ENCODE measurements at regions not wholly inside any gene's neighbourhood (a gene's known extent, or its start where the extent isn't known, plus 50 kb on each side); places are given as distances from the start of the nearest gene placed in this dataset.

- H3K9me3 ChIP-seq (replicated peaks; ENCODE audit: control insufficient read depth, insufficient read depth, low read length), result no peaks in the 10 kb centered on the region
- H3K79me2 ChIP-seq (ENCODE audit: control insufficient read depth, insufficient read depth, low read length), result no peaks in the 10 kb centered on the region
- H3K27me3 ChIP-seq (ENCODE audit: control insufficient read depth in 2 of 2, insufficient read depth in 2 of 2, low read length in 2 of 2), result peaks cover 9 to 28% of the 10 kb centered on the region in 2 experiments
- H3K4me1 ChIP-seq (ENCODE audit: control insufficient read depth, extremely low read depth, insufficient read depth, low read length), result peaks cover 3% of the 10 kb centered on the region
- no TSS peak for BruUV-seq (replicated peaks)
- no peak overlapping the region for H3K4me3 ChIP-seq (replicated peaks in 1 of 3; ENCODE audit: insufficient read depth in 1 of 3, low read depth in 1 of 3, low read length in 3 of 3)
- FAIRE-seq (no peak), DNase-seq (ENCODE audit: low read depth, low spot score) (no peak)
- intact Hi-C loops (cut with micrococcal nuclease) (loop anchor here (10.0 kb wide), 1 partner anchor 467 kb away; the partner anchor contains the start of gene PTPN21), dilution Hi-C loops (cut with MboI; ENCODE audit: extremely low pct_ligation_motif_present, low sequenced_read_pairs) (no loop called here)
- H3K9me1 ChIP-seq (replicated peaks; ENCODE audit: control insufficient read depth, extremely low read depth, insufficient read depth, low read length), result no peaks in the 10 kb centered on the region
- no peak overlapping the region for H3K4me2 ChIP-seq (ENCODE audit: insufficient read depth, low read length)
- CTCF ChIA-PET, result interaction anchor here (1.0 kb wide), 1 partner anchor 18 kb away, joined by 3 read pairs; no protein-coding TSS in a partner anchor
- TF ChIP-seq CTCF (IDR thresholded peaks at IDR 0.05; ENCODE audit: extremely low read depth in 1 of 2, insufficient read depth in 1 of 2, low read depth in 1 of 2, low read length in 2 of 2) (no peak), JUN (IDR thresholded peaks at IDR 0.05; ENCODE audit: borderline replicate concordance, insufficient read depth, insufficient read length, low read depth) (no peak), POLR2A (IDR thresholded peaks at IDR 0.05; ENCODE audit: low read depth, low read length) (no peak), MAX (IDR thresholded peaks at IDR 0.05; ENCODE audit: insufficient read depth, insufficient read length) (no peak), EZH2 (IDR thresholded peaks at IDR 0.05; ENCODE audit: borderline replicate concordance, low read depth, low read length, severe bottlenecking) (no peak), GATA2 (IDR thresholded peaks at IDR 0.05; ENCODE audit: insufficient read depth, insufficient read length, low read depth, low read length) (no peak), MYC (IDR thresholded peaks at IDR 0.05; ENCODE audit: low read depth, low read length) (no peak), FOS (IDR thresholded peaks at IDR 0.05; ENCODE audit: borderline replicate concordance, insufficient read depth, low read length) (no peak), POLR2AphosphoS5 (IDR thresholded peaks at IDR 0.05; ENCODE audit: insufficient read depth, low read depth, low read length) (no peak)
- no peak overlapping the region for H3K9ac ChIP-seq (replicated peaks; ENCODE audit: extremely low read depth, insufficient read depth, low read length)
- H2AFZ ChIP-seq (ENCODE audit: low read depth, low read length), result no peak overlapping the region
- H3K36me3 ChIP-seq (ENCODE audit: control insufficient read depth in 2 of 2, extremely low read depth in 1 of 2, insufficient read depth in 2 of 2, low read length in 2 of 2), result no peaks in the 10 kb centered on the region
- POLR2A ChIA-PET, result no interaction called here
- H3K27ac ChIP-seq (ENCODE audit: insufficient read depth, low read depth, low read length), result no peak overlapping the region
- no peaks in the 10 kb centered on the region for H4K20me1 ChIP-seq (replicated peaks; ENCODE audit: control insufficient read depth, extremely low read depth, insufficient read depth, low read length)
These were observed 197.8 kb downstream of the TTC8 start for GRCh38 chr14:89022274-89022673.

All from endothelial cell of umbilical vein (primary cell).